K562 (cell line): ENCODE measurements at regions not wholly inside any gene's neighbourhood (a gene's known extent, or its start where the extent isn't known, plus 50 kb on each side); places are given as distances from the start of the nearest gene placed in this dataset.

Source experiments
- ATF3 ChIP-seq, 2 experiments: fragments of 450-650 bp in 1 of 2; sonication (generic) in 1 of 2; formaldehyde crosslinking in 1 of 2; IDR thresholded peaks in 1 of 2; conservative IDR thresholded peaks in 1 of 2; 2 replicates each; pipeline versions ENCODE4 v1.6.1 to v1.8.1; 2016 to 2023; ENCODE audit warnings: mild to moderate bottlenecking in 2 of 2, moderate library complexity in 2 of 2, inconsistent platforms in 1 of 2, missing genetic modification reagents in 1 of 2
- CBFA2T3 ChIP-seq: fragments of 450-650 bp; IDR thresholded peaks from 2 replicates; pipeline ENCODE4 v1.6.1; 2017
- E2F3 ChIP-seq: fragments of 250-450 bp; sonication (Bioruptor Pico); IDR thresholded peaks from 2 replicates; pipeline ENCODE4 v1.4.0; 2020; ENCODE audit warnings: mild to moderate bottlenecking
- FOXA1 ChIP-seq: fragments of 450-650 bp; IDR thresholded peaks from 2 replicates; pipeline ENCODE4 v1.6.1; 2016; ENCODE audit warnings: mild to moderate bottlenecking, borderline replicate concordance
- FOXK2 ChIP-seq, 2 experiments: fragments of 450-650 bp; IDR thresholded peaks in 1 of 2; conservative IDR thresholded peaks in 1 of 2; 2 replicates each; pipeline ENCODE4 v1.6.1; 2016; ENCODE audit warnings: low read depth in 2 of 2, mild to moderate bottlenecking in 1 of 2
- GTF3C2 ChIP-seq: IDR thresholded peaks from 3 replicates; pipeline ENCODE4 v1.6.1; 2011; ENCODE audit warnings: borderline replicate concordance, mild to moderate bottlenecking, moderate library complexity; ENCODE audit not compliant: insufficient read length; ENCODE audit errors: extremely low read depth
- HLTF ChIP-seq: fragments of 450-650 bp; IDR thresholded peaks from 2 replicates; pipeline ENCODE4 v1.6.1; 2016
- MTF1 ChIP-seq: fragments of 250-450 bp; sonication (Bioruptor Pico); IDR thresholded peaks from 2 replicates; pipeline ENCODE4 v1.9.0; 2021; ENCODE audit warnings: moderate library complexity, mild to moderate bottlenecking, inconsistent platforms, borderline replicate concordance
- MXI1 ChIP-seq: IDR thresholded peaks from 2 replicates; pipeline ENCODE4 v1.6.1; 2011; ENCODE audit warnings: low read depth, mild to moderate bottlenecking, improper control_type of control experiment, low read length
- PATZ1 ChIP-seq: fragments of 250-450 bp; sonication (Bioruptor Pico); IDR thresholded peaks from 2 replicates; pipeline ENCODE4 v1.5.0; 2020; ENCODE audit warnings: mild to moderate bottlenecking, borderline replicate concordance
- PCBP1 ChIP-seq: fragments of 200-400 bp; formaldehyde crosslinking; IDR thresholded peaks from 2 replicates; pipeline ENCODE4 v1.6.1; 2018; ENCODE audit warnings: mild to moderate bottlenecking, low read depth, low read length; ENCODE audit not compliant: poor library complexity, severe bottlenecking
- RBM25 ChIP-seq: fragments of 200-400 bp; formaldehyde crosslinking; IDR thresholded peaks from 2 replicates; pipeline ENCODE4 v1.6.1; 2018; ENCODE audit warnings: low read length, low read depth, moderate library complexity; ENCODE audit not compliant: severe bottlenecking
- RHOXF2B ChIP-seq: fragments of 250-450 bp; sonication (Bioruptor Pico); conservative IDR thresholded peaks from 2 replicates; pipeline ENCODE4 v1.5.1; 2021
- SIRT6 ChIP-seq: IDR thresholded peaks from one replicate; pipeline ENCODE4 v1.6.1; 2012; ENCODE audit warnings: low read depth, mild to moderate bottlenecking, control low read depth, inconsistent platforms, low read length, moderate library complexity
- SNIP1 ChIP-seq: fragments of 450-650 bp; IDR thresholded peaks from 2 replicates; pipeline ENCODE4 v1.7.1; 2017; ENCODE audit warnings: low read depth, mild to moderate bottlenecking
- TCF15 ChIP-seq: fragments of 250-450 bp; sonication (Bioruptor Pico); IDR thresholded peaks from 2 replicates; pipeline ENCODE4 v1.8.0; 2022; ENCODE audit warnings: moderate library complexity, mild to moderate bottlenecking, inconsistent platforms
- ZNF175 ChIP-seq: fragments of 200-800 bp; sonication (Bioruptor generic); IDR thresholded peaks from 2 replicates; pipeline ENCODE4 v1.6.1; 2016; ENCODE audit warnings: low read depth, mild to moderate bottlenecking, missing genetic modification characterization, missing compliant biosample characterization
- ZNF518B ChIP-seq: fragments of 250-450 bp; sonication (Bioruptor Pico); IDR thresholded peaks from 2 replicates; pipeline ENCODE4 v1.5.0; 2021; ENCODE audit warnings: mild to moderate bottlenecking, moderate library complexity
- ZNF696 ChIP-seq: fragments of 250-450 bp; sonication (Bioruptor Pico); conservative IDR thresholded peaks from 2 replicates; pipeline ENCODE4 v1.4.0; 2020; ENCODE audit warnings: mild to moderate bottlenecking, moderate library complexity

- TF ChIP-seq ZNF518B (CRISPR knock-in tag), result no peak
- TF ChIP-seq ATF3 (IDR thresholded peaks at IDR 0.05), result no peak
- TF ChIP-seq ATF3 (CRISPR knock-in tag; conservative IDR thresholded peaks at IDR 0.05), result no peak
- no peak for TF ChIP-seq GTF3C2
- no peak for TF ChIP-seq RHOXF2B (CRISPR knock-in tag)
- TF ChIP-seq SNIP1, result no peak
- TF ChIP-seq TCF15 (CRISPR knock-in tag), result no peak
- TF ChIP-seq ZNF696, result no peak
- no peak for TF ChIP-seq HLTF
- TF ChIP-seq FOXK2 (conservative IDR thresholded peaks at IDR 0.05 in 1 of 2, IDR thresholded peaks at IDR 0.05 in 1 of 2; ENCODE audit: low read depth in 2 of 2), result no peak
- TF ChIP-seq CBFA2T3, result peak; percentile 96
- TF ChIP-seq RBM25, result peak; percentile 71
- no peak for TF ChIP-seq SIRT6
- no peak for TF ChIP-seq PCBP1
- no peak for TF ChIP-seq E2F3 (CRISPR knock-in tag)
- no peak for TF ChIP-seq FOXA1
- no peak for TF ChIP-seq PATZ1 (CRISPR knock-in tag)
- TF ChIP-seq ZNF175 (CRISPR knock-in tag), result no peak
- no peak for TF ChIP-seq MXI1
- TF ChIP-seq MTF1 (CRISPR knock-in tag), result no peak
These were observed 160.2 kb upstream of the CCDC68 start (continued) for GRCh38 chr18:55119434-55119833.
